Calu3 (cell line): ENCODE measurements at regions not wholly inside any gene's neighbourhood (a gene's known extent, or its start where the extent isn't known, plus 50 kb on each side); places are given as distances from the start of the nearest gene placed in this dataset.

Experiments used
- BruUV-seq: library from RNA; stranded (reverse); fragments of 400-500 nt; replicated peaks from 2 replicates; lab custom pipeline; 2021; lab: Mats Ljungman, UMichigan
- CTCF ChIA-PET: fragments of 300-600 bp; sonication (Branson Sonifier 250); formaldehyde crosslinking; loops from one replicate; lab custom pipeline; 2022; ENCODE audit warnings: antibody characterized with exemption; lab: Charles Lee
- DNase-seq: peaks from one replicate; pipeline ENCODE4 v3.0.0; 2022
- H3K27ac Mint-ChIP-seq: one replicate; pipeline ENCODE4 v1.8.0; 2022; ENCODE audit warnings: mixed read lengths; ENCODE audit not compliant: unreplicated experiment
- H3K27me3 Mint-ChIP-seq: one replicate; pipeline ENCODE4 v1.8.0; 2022; ENCODE audit warnings: mixed read lengths; ENCODE audit not compliant: unreplicated experiment
- H3K36me3 Mint-ChIP-seq: one replicate; pipeline ENCODE4 v1.8.0; 2022; ENCODE audit warnings: mild to moderate bottlenecking, moderate library complexity, mixed read lengths; ENCODE audit not compliant: insufficient read depth, unreplicated experiment
- H3K4me1 Mint-ChIP-seq: one replicate; pipeline ENCODE4 v1.8.0; 2022; ENCODE audit warnings: mild to moderate bottlenecking, low read depth, mixed read lengths; ENCODE audit not compliant: unreplicated experiment
- H3K4me3 Mint-ChIP-seq: one replicate; pipeline ENCODE4 v1.8.0; 2022; ENCODE audit warnings: mild to moderate bottlenecking, low read depth, moderate library complexity, mixed read lengths; ENCODE audit not compliant: unreplicated experiment
- H3K9me3 Mint-ChIP-seq: one replicate; pipeline ENCODE4 v1.8.0; 2022; ENCODE audit warnings: low read depth, mixed read lengths; ENCODE audit not compliant: unreplicated experiment
- intact Hi-C: fragments of 100-400 bp; cut with micrococcal nuclease; formaldehyde crosslinking; loops from one replicate; pipeline ENCODE4 v1.10.0; 2022; ENCODE audit not compliant: unreplicated experiment
- TF ChIP-seq, protein P1 (sequence below): fragments of 200-600 bp; IDR thresholded peaks from one replicate; pipeline ENCODE4 v1.8.0; 2022; ENCODE audit warnings: antibody characterized with exemption; ENCODE audit not compliant: unreplicated experiment

DNA sequence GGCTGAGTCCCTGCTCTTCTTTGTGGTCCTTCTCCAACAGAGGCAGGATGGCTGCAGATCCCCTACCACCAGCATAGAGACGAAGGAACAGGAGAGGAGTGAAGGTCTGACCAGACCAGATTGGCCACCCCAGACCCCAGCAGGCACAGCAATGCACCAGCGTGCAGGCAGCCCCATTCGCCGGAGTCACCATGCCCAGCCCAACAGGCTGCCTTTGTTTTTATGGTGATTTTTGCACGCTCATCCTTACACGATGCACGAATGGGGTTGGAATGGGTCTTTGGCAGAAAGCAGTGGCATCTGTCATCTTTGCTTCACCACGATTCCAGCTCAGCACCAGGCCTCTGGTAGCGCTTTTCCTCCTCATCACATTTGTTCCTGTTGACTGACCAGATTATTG is 427.6 kb downstream of the INHBA start:
- Mint-ChIP-seq H3K27me3 (no peaks in the 10 kb centered on the region), H3K36me3 (no peaks in the 10 kb centered on the region), H3K27ac (no peak overlapping the region), H3K4me3 (no peak overlapping the region), H3K4me1 (no peaks in the 10 kb centered on the region), H3K9me3 (peaks cover 2% of the 10 kb centered on the region)
- intact Hi-C loops = no loop called here
- CTCF ChIA-PET = no interaction called here
- no TSS peak for BruUV-seq
- no peak for DNase-seq
- TF ChIP-seq, protein P1, sequence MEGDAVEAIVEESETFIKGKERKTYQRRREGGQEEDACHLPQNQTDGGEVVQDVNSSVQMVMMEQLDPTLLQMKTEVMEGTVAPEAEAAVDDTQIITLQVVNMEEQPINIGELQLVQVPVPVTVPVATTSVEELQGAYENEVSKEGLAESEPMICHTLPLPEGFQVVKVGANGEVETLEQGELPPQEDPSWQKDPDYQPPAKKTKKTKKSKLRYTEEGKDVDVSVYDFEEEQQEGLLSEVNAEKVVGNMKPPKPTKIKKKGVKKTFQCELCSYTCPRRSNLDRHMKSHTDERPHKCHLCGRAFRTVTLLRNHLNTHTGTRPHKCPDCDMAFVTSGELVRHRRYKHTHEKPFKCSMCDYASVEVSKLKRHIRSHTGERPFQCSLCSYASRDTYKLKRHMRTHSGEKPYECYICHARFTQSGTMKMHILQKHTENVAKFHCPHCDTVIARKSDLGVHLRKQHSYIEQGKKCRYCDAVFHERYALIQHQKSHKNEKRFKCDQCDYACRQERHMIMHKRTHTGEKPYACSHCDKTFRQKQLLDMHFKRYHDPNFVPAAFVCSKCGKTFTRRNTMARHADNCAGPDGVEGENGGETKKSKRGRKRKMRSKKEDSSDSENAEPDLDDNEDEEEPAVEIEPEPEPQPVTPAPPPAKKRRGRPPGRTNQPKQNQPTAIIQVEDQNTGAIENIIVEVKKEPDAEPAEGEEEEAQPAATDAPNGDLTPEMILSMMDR = no peak

DNA sequence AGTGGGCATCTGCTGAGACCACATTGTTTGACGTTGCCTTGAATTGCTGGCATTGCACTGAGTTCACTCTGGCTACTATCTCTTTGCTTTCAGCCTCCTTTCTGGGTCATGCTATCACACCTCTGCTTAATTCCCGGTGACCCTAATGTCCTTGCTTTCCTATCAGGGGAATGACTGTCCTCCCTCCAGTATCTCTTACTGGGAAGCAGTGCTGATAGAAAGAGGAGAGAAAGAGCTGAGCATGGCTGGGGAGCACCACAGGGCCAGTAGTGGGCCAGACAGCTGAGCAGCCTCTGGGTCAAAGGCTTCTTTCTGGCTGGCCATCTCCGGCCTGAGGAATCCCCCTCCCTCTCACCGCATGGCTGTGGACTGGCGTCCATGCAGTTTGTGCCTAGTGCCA is 428.7 kb downstream of the INHBA start:
- CTCF ChIA-PET = no interaction called here
- Mint-ChIP-seq H3K27ac (no peak overlapping the region), H3K27me3 (no peaks in the 10 kb centered on the region), H3K36me3 (no peaks in the 10 kb centered on the region), H3K4me1 (no peaks in the 10 kb centered on the region), H3K9me3 (peaks cover 2% of the 10 kb centered on the region), H3K4me3 (no peak overlapping the region)
- TF ChIP-seq, protein P1 = no peak
- no peak for DNase-seq
- intact Hi-C loops = no loop called here
- no TSS peak for BruUV-seq

DNA sequence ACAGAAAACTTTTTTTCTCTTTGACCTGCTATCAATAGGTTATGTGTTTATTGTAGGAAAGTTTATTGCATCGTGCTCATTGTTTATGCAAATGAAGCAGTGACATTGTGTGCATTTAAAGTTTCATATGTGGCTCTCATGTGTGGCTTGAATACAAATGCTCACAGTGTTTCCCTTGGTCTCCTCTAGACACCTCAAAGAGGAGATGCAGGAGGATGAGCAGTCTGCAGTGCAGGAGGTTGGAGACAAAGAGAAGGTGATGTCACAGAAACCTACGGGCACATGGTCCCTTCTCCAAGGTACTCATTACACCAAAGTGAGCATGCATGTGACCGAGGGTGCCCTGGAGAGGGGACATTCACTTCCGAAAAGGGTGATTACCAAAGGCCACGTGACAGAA is 430.2 kb downstream of the INHBA start:
- Mint-ChIP-seq H3K27ac (no peak overlapping the region), H3K27me3 (no peaks in the 10 kb centered on the region), H3K4me3 (no peak overlapping the region), H3K9me3 (peaks cover under 1% of the 10 kb centered on the region), H3K36me3 (no peaks in the 10 kb centered on the region), H3K4me1 (no peaks in the 10 kb centered on the region)
- TF ChIP-seq, protein P1 = no peak
- CTCF ChIA-PET = no interaction called here
- DNase-seq = no peak
- BruUV-seq = no TSS peak
- intact Hi-C loops = no loop called here

DNA sequence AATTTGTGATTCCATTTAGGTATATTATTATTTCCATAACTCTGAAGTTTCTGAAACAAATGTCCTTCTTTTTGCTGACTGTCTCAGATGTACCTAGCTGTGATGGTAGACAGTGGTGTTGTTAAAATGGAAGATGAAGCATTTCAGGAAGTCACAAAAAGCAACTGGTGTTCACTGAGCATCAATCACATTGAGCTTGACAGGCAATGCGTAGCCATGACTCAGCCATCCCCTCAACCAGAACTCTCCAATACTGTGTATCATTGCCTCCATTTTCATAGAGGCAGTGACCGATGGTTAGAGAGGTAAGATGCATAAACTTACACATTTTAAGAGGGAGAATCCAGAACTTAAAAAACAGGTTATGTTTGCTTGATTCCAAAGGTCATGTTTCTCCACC is 434.0 kb downstream of the INHBA start:
- H3K4me3 Mint-ChIP-seq = no peak overlapping the region
- intact Hi-C loops = no loop called here
- no peak for DNase-seq
- TF ChIP-seq, protein P1 = no peak
- no peak overlapping the region for H3K27ac Mint-ChIP-seq
- BruUV-seq = no TSS peak
- H3K4me1 Mint-ChIP-seq = no peaks in the 10 kb centered on the region
- CTCF ChIA-PET = interaction anchor here (0.6 kb wide), 1 partner anchor 291 kb away, joined by 3 read pairs; no protein-coding TSS in a partner anchor
- H3K27me3 Mint-ChIP-seq = no peaks in the 10 kb centered on the region
- H3K9me3 Mint-ChIP-seq = peaks cover 2% of the 10 kb centered on the region
- H3K36me3 Mint-ChIP-seq = no peaks in the 10 kb centered on the region
